Neural crest cell (in vitro differentiated cells): ENCODE measurements at regions not wholly inside any gene's neighbourhood (a gene's known extent, or its start where the extent isn't known, plus 50 kb on each side); places are given as distances from the start of the nearest gene placed in this dataset.
"Not testable (repeated sequence)": the region's sequence is repeated elsewhere in the genome, so short reads cannot be mapped to it uniquely, and the experiment has no call there.

Source experiments
- DNase-seq: peaks from one replicate; pipeline ENCODE4 v3.0.0; 2021; ENCODE audit warnings: low read depth, mixed read lengths, low spot score
- H3K27ac Mint-ChIP-seq: one replicate; pipeline ENCODE4 v1.8.0; 2021; ENCODE audit warnings: mild to moderate bottlenecking, mixed read lengths; ENCODE audit not compliant: unreplicated experiment
- H3K27me3 Mint-ChIP-seq: 2 replicates; pipeline ENCODE4 v1.8.0; 2021; ENCODE audit warnings: low read depth, mild to moderate bottlenecking, mixed read lengths
- H3K36me3 Mint-ChIP-seq: 2 replicates; pipeline ENCODE4 v1.8.0; 2021; ENCODE audit warnings: low read depth, mild to moderate bottlenecking, mixed read lengths
- H3K4me1 Mint-ChIP-seq: 2 replicates; pipeline ENCODE4 v1.8.0; 2021; ENCODE audit warnings: mixed read lengths
- H3K4me3 Mint-ChIP-seq: one replicate; pipeline ENCODE4 v1.8.0; 2021; ENCODE audit warnings: mild to moderate bottlenecking, mixed read lengths
- H3K9me3 Mint-ChIP-seq: 2 replicates; pipeline ENCODE4 v1.8.0; 2021; ENCODE audit warnings: mixed read lengths
- TF ChIP-seq, protein P1 (sequence below): fragments of 200-600 bp; sonication (generic); conservative IDR thresholded peaks from 2 replicates; pipeline ENCODE4 v1.5.0; 2021; ENCODE audit warnings: antibody characterized with exemption, mild to moderate bottlenecking

DNA sequence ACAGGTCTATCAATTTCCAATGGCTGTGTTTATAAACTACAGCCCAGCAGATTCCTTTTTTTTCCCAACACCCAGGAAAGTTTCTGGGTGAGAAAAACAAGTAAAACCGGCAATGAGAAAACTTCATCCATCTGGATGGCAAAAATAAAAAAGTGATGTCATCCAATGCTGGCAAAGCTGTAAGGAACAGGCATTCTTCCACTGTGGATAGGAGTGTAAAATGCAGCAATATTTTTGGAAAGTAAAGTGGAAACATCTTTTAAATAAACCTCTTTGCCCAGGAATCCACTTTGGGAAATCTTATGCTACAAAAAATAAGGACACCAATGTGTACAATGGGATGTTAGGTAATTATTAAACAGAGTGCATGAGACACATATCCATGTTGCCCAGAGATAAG is 102.1 kb upstream of the NT5E start:
- H3K4me1 Mint-ChIP-seq = no peaks in the 10 kb centered on the region
- peaks cover 16% of the 10 kb centered on the region for H3K27me3 Mint-ChIP-seq
- no peak overlapping the region for H3K27ac Mint-ChIP-seq
- H3K36me3 Mint-ChIP-seq = no peaks in the 10 kb centered on the region
- no peak for DNase-seq
- no peaks in the 10 kb centered on the region for H3K9me3 Mint-ChIP-seq
- TF ChIP-seq, protein P1, sequence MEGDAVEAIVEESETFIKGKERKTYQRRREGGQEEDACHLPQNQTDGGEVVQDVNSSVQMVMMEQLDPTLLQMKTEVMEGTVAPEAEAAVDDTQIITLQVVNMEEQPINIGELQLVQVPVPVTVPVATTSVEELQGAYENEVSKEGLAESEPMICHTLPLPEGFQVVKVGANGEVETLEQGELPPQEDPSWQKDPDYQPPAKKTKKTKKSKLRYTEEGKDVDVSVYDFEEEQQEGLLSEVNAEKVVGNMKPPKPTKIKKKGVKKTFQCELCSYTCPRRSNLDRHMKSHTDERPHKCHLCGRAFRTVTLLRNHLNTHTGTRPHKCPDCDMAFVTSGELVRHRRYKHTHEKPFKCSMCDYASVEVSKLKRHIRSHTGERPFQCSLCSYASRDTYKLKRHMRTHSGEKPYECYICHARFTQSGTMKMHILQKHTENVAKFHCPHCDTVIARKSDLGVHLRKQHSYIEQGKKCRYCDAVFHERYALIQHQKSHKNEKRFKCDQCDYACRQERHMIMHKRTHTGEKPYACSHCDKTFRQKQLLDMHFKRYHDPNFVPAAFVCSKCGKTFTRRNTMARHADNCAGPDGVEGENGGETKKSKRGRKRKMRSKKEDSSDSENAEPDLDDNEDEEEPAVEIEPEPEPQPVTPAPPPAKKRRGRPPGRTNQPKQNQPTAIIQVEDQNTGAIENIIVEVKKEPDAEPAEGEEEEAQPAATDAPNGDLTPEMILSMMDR = no peak
- H3K4me3 Mint-ChIP-seq = no peak overlapping the region

DNA sequence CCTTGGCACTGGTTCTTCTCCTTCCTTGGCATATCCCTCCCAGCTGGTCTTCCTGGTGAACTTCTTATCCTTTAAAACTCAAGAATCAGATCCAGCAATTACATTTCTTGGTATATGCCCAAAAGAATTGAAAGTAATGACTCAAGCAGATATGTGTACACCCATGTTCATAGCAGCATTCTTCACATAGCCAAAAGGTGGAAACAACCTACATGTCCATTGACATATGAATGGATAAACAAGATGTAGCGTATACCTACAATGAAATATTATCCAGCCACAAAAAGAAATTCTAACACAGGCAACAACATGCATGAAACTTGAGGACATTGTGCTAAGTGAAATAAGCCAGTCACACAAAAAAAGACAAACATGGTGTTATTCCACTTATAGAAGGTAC is 103.7 kb upstream of the NT5E start:
- Mint-ChIP-seq H3K36me3 (no peaks in the 10 kb centered on the region), H3K9me3 (no peaks in the 10 kb centered on the region), H3K27me3 (peaks cover 23% of the 10 kb centered on the region), H3K27ac (no peak overlapping the region), H3K4me3 (no peak overlapping the region), H3K4me1 (no peaks in the 10 kb centered on the region)
- no peak for DNase-seq
- TF ChIP-seq, protein P1 = no peak

DNA sequence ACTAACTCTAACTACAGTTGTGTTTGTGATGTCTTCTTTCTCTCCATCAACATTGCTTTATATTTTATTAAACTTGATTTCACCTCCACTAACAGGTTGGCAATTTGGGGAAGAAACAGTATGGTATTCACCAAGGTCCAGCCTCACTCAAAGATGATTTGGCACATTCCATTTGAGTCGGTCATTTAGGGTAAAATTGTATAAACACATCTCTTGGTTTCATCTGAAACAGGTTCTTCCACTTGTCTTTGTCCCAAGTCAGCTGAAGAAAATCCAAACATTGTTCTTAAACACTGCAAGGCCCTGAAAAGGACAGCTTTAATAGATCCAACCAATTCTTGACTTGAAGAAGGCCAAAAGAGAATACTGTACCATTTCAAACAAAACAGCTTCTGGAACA is 104.9 kb upstream of the NT5E start:
- Mint-ChIP-seq H3K36me3 (no peaks in the 10 kb centered on the region), H3K27me3 (peaks cover 26% of the 10 kb centered on the region), H3K4me3 (no peak overlapping the region), H3K27ac (peak overlapping the region; percentile 63), H3K4me1 (no peaks in the 10 kb centered on the region), H3K9me3 (no peaks in the 10 kb centered on the region)
- TF ChIP-seq, protein P1 = no peak
- DNase-seq = no peak

DNA sequence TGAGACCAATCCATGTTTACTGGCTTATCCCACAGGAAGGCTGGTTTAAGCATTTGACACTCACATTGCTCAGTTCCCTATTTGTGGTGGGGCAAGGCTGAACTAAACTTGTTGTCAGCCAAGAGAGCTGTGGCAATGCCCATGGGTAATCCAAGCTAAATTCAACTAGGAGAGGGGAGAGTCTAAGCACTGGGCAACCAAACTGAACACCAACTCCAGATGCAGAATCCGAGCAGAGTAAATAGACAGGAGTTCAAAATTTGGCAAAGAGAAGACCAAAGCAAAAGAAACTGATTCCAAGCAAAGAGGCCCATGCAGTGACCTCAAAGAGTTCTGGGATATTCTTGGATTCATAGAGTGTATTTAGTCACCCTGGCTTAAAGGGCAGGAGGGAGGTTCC is 106.5 kb upstream of the NT5E start:
- no peaks in the 10 kb centered on the region for H3K4me1 Mint-ChIP-seq
- TF ChIP-seq, protein P1 = no peak
- H3K36me3 Mint-ChIP-seq = no peaks in the 10 kb centered on the region
- no peak overlapping the region for H3K4me3 Mint-ChIP-seq
- no peak for DNase-seq
- H3K27ac Mint-ChIP-seq = no peak overlapping the region
- peaks cover 31% of the 10 kb centered on the region for H3K27me3 Mint-ChIP-seq
- H3K9me3 Mint-ChIP-seq = no peaks in the 10 kb centered on the region

DNA sequence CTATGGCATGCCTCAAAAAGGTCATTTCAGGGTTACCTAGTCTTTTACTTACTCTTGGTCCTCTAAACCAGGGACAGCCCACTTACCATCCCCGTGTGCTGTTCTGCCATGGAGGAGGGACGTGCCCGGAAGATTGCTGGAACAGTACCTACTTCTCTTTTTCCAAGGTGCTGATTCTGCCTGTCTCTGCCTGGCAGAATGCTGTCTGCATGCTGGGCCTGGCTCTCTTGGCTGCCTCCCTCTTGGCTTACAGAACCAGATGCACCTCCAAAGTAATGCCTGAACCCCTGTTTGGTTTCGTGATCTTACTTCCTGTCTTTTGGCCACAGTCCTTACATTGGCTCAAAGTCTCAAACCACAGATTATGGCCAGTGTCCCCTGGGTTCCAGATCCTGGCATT is 120.7 kb upstream of the NT5E start:
- Mint-ChIP-seq H3K4me3 (no peak overlapping the region), H3K27me3 (peaks cover 23% of the 10 kb centered on the region), H3K27ac (no peak overlapping the region), H3K4me1 (no peaks in the 10 kb centered on the region), H3K36me3 (no peaks in the 10 kb centered on the region), H3K9me3 (no peaks in the 10 kb centered on the region)
- no peak for DNase-seq
- TF ChIP-seq, protein P1 = no peak

DNA sequence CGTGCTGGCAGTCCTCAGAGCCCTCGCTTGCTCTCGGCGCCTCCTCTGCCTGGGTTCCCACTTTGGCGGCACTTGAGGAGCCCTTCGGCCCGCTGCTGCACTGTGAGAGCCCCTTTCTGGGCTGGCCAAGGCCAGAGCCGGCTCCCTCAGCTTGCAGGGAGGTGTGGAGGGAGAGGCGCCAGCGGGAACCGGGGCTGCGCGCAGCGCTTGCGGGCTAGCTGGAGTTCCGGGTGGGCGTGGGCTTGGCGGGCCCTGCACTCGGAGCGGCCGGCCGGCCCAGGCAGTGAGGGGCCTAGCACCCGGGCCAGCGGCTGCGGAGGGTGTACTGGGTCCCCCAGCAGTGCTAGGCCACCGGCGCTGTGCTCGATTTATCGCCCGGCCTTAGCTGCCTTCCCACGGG is 124.1 kb upstream of the NT5E start:
- H3K9me3 Mint-ChIP-seq, H3K4me3 Mint-ChIP-seq, H3K36me3 Mint-ChIP-seq, H3K4me1 Mint-ChIP-seq, H3K27ac Mint-ChIP-seq, DNase-seq: not testable (repeated sequence)
- peaks cover 27% of the 10 kb centered on the region for H3K27me3 Mint-ChIP-seq
